ENCODE measurements at regions not wholly inside any gene's neighbourhood (a gene's known extent, or its start where the extent isn't known, plus 50 kb on each side); places are given as distances from the start of the nearest gene placed in this dataset.

DNA sequence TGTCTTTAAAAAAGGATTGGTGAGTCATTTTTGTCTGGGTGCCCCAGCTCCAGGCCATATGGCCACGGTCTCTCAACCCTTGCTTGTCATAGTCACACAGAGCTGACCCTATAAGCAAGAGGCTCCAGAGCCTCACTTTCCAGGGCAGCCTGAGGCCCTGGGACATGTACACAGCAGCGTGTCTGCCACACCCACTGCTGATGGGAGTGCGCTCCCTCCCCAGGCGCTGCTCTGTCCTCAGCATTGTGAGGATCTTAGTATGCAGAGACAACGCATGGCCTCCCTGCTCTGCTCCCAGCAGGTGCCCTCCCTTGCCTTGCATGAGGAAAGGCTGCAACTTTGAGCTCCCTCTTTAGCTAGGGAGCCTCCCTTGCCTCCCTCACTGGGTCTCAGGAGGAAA is 80.8 kb upstream of the CRHR1 start:
- ChIA-PET POLR2A (no interaction called here), CTCF (ENCODE audit: low intra/inter-chr PET ratio, low total read pairs) (no interaction called here)
- in situ Hi-C loops (cut with HindIII; ENCODE audit: extremely low pct_ligation_motif_present, low pct_unique_long_range_greater_than_20kb) (no loop called here), intact Hi-C loops (cut with micrococcal nuclease; ENCODE audit: unreplicated experiment) (loop anchor here (1.0 kb wide), 1 partner anchor 15 kb away; no protein-coding TSS in a partner anchor)
- H3K79me2 ChIP-seq (ENCODE audit: insufficient read depth, low read length) = no peaks in the 10 kb centered on the region
- BruUV-seq (replicated peaks) = no TSS peak
- 0% methylated on average over 5 of the region's 5 CpGs for WGBS (ENCODE audit: low lambda C conversion rate)
- DNase-seq (ENCODE audit: low spot score) (no peak), FAIRE-seq (no peak), ATAC-seq (no peak)
- no peaks in the 10 kb centered on the region for H3K4me1 ChIP-seq (ENCODE audit: insufficient read depth, low read length)
- H3K4me3 ChIP-seq (replicated peaks in 1 of 3; ENCODE audit: insufficient read depth in 1 of 3, low read depth in 2 of 3, low read length in 3 of 3) = no peak overlapping the region
- no peak overlapping the region for H3K27ac ChIP-seq (ENCODE audit: extremely low read length, insufficient read depth, low read length)
- H3K9ac ChIP-seq (ENCODE audit: insufficient read depth, low read depth, low read length) = no peak overlapping the region
- no peaks in the 10 kb centered on the region for H3K36me3 ChIP-seq (replicated peaks in 1 of 2; ENCODE audit: control insufficient read depth in 1 of 2, insufficient read depth in 2 of 2, low read length in 2 of 2)
- no peak for TF ChIP-seq ZNF749 (CRISPR knock-in tag; IDR thresholded peaks at IDR 0.05; ENCODE audit: borderline replicate concordance)
- H2AFZ ChIP-seq (ENCODE audit: low read length) = no peak overlapping the region
- no peaks in the 10 kb centered on the region for H3K9me3 ChIP-seq (ENCODE audit: low read length)
- peaks cover 7% of the 10 kb centered on the region; the same call in 1 of the 2 replicates for H4K20me1 ChIP-seq (ENCODE audit: insufficient read depth, low read length)
- H3K27me3 ChIP-seq (ENCODE audit: control insufficient read depth in 1 of 2, insufficient read depth in 2 of 2, low read length in 2 of 2) = peaks cover 7 to 34% of the 10 kb centered on the region in 2 experiments; a peak in 3 of 5 replicates
- no peak overlapping the region for H3K4me2 ChIP-seq (ENCODE audit: low read depth, low read length)

DNA sequence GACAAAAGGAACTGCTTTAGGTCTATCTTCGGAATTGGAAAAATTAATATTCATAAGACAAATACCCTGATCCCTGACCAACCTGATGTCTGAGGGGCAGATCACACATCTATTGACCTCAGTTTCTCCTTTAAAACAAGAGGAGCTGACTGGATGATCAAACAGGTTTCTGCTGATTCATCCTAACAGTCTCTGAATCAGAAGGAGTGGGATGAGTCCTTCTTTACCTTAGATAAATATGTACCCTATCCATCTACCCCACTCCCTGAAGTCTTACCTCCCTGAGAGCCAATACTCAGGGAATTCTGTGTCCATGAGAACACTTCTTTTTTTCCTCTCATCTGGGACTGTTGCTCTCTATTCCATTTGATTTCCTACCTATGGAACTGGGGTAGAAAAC is 80.3 kb upstream of the CRHR1 start:
- H4K20me1 ChIP-seq (ENCODE audit: insufficient read depth, low read length) = peaks cover 7% of the 10 kb centered on the region; the same call in 1 of the 2 replicates
- no peak overlapping the region for H3K4me2 ChIP-seq (ENCODE audit: low read depth, low read length)
- intact Hi-C loops (cut with micrococcal nuclease; ENCODE audit: unreplicated experiment) = loop anchor here (1.0 kb wide), 1 partner anchor 14 kb away; no protein-coding TSS in a partner anchor
- peaks cover 7 to 39% of the 10 kb centered on the region in 2 experiments; a peak in 3 of 5 replicates for H3K27me3 ChIP-seq (ENCODE audit: control insufficient read depth in 1 of 2, insufficient read depth in 2 of 2, low read length in 2 of 2)
- no peak overlapping the region for H2AFZ ChIP-seq (ENCODE audit: low read length)
- no peaks in the 10 kb centered on the region for H3K79me2 ChIP-seq (ENCODE audit: insufficient read depth, low read length)
- TF ChIP-seq HMGA1 (CRISPR knock-in tag; conservative IDR thresholded peaks at IDR 0.05) = no peak
- no peak for TF ChIP-seq MEIS2 (CRISPR knock-in tag; IDR thresholded peaks at IDR 0.05)
- TF ChIP-seq, protein P1, sequence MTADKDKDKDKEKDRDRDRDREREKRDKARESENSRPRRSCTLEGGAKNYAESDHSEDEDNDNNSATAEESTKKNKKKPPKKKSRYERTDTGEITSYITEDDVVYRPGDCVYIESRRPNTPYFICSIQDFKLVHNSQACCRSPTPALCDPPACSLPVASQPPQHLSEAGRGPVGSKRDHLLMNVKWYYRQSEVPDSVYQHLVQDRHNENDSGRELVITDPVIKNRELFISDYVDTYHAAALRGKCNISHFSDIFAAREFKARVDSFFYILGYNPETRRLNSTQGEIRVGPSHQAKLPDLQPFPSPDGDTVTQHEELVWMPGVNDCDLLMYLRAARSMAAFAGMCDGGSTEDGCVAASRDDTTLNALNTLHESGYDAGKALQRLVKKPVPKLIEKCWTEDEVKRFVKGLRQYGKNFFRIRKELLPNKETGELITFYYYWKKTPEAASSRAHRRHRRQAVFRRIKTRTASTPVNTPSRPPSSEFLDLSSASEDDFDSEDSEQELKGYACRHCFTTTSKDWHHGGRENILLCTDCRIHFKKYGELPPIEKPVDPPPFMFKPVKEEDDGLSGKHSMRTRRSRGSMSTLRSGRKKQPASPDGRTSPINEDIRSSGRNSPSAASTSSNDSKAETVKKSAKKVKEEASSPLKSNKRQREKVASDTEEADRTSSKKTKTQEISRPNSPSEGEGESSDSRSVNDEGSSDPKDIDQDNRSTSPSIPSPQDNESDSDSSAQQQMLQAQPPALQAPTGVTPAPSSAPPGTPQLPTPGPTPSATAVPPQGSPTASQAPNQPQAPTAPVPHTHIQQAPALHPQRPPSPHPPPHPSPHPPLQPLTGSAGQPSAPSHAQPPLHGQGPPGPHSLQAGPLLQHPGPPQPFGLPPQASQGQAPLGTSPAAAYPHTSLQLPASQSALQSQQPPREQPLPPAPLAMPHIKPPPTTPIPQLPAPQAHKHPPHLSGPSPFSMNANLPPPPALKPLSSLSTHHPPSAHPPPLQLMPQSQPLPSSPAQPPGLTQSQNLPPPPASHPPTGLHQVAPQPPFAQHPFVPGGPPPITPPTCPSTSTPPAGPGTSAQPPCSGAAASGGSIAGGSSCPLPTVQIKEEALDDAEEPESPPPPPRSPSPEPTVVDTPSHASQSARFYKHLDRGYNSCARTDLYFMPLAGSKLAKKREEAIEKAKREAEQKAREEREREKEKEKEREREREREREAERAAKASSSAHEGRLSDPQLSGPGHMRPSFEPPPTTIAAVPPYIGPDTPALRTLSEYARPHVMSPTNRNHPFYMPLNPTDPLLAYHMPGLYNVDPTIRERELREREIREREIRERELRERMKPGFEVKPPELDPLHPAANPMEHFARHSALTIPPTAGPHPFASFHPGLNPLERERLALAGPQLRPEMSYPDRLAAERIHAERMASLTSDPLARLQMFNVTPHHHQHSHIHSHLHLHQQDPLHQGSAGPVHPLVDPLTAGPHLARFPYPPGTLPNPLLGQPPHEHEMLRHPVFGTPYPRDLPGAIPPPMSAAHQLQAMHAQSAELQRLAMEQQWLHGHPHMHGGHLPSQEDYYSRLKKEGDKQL (CRISPR knock-in tag; IDR thresholded peaks at IDR 0.05; ENCODE audit: low read depth) = no peak
- no peak for TF ChIP-seq ZNF839 (CRISPR knock-in tag; IDR thresholded peaks at IDR 0.05; ENCODE audit: borderline replicate concordance)
- TF ChIP-seq, protein P2, sequence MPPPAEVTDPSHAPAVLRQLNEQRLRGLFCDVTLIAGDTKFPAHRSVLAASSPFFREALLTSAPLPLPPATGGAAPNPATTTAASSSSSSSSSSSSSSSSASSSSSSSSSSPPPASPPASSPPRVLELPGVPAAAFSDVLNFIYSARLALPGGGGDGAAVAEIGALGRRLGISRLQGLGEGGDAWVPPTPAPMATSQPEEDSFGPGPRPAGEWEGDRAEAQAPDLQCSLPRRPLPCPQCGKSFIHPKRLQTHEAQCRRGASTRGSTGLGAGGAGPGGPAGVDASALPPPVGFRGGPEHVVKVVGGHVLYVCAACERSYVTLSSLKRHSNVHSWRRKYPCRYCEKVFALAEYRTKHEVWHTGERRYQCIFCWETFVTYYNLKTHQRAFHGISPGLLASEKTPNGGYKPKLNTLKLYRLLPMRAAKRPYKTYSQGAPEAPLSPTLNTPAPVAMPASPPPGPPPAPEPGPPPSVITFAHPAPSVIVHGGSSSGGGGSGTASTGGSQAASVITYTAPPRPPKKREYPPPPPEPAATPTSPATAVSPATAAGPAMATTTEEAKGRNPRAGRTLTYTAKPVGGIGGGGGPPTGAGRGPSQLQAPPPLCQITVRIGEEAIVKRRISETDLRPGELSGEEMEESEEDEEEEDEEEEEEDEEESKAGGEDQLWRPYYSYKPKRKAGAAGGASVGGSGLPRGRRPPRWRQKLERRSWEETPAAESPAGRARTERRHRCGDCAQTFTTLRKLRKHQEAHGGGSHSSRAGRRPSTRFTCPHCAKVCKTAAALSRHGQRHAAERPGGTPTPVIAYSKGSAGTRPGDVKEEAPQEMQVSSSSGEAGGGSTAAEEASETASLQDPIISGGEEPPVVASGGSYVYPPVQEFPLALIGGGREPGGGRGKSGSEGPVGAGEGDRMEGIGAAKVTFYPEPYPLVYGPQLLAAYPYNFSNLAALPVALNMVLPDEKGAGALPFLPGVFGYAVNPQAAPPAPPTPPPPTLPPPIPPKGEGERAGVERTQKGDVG (CRISPR knock-in tag; IDR thresholded peaks at IDR 0.05; ENCODE audit: borderline replicate concordance) = no peak
- no peak for TF ChIP-seq KLF16 (CRISPR knock-in tag; IDR thresholded peaks at IDR 0.05)
- no peak for TF ChIP-seq RBAK (CRISPR knock-in tag; IDR thresholded peaks at IDR 0.05)
- ATAC-seq (no peak), DNase-seq (ENCODE audit: low spot score) (no peak), FAIRE-seq (no peak)
- H3K9ac ChIP-seq (ENCODE audit: insufficient read depth, low read depth, low read length) = no peak overlapping the region
- no peaks in the 10 kb centered on the region for H3K36me3 ChIP-seq (replicated peaks in 1 of 2; ENCODE audit: control insufficient read depth in 1 of 2, insufficient read depth in 2 of 2, low read length in 2 of 2)
- CTCF ChIA-PET (ENCODE audit: low intra/inter-chr PET ratio, low total read pairs) = no interaction called here
- in situ Hi-C loops (cut with HindIII; ENCODE audit: extremely low pct_ligation_motif_present, low pct_unique_long_range_greater_than_20kb) = no loop called here
- 0% methylated on average over 1 of the region's 1 CpG for WGBS (ENCODE audit: low lambda C conversion rate)
- no peaks in the 10 kb centered on the region for H3K4me1 ChIP-seq (ENCODE audit: insufficient read depth, low read length)
- H3K9me3 ChIP-seq (ENCODE audit: low read length) = no peaks in the 10 kb centered on the region
- no peak overlapping the region for H3K27ac ChIP-seq (ENCODE audit: extremely low read length, insufficient read depth, low read length)
- H3K4me3 ChIP-seq (replicated peaks in 1 of 3; ENCODE audit: insufficient read depth in 1 of 3, low read depth in 2 of 3, low read length in 3 of 3) = no peak overlapping the region
- POLR2A ChIA-PET = no interaction called here
- no TSS peak for BruUV-seq (replicated peaks)
